Epithelial cell of esophagus (primary cell): ENCODE measurements at regions not wholly inside any gene's neighbourhood (a gene's known extent, or its start where the extent isn't known, plus 50 kb on each side); places are given as distances from the start of the nearest gene placed in this dataset.

Experiments used
- DNase-seq: peaks from one replicate; pipeline ENCODE4 v3.0.0; 2010; ENCODE audit warnings: low read depth
- H3K4me3 ChIP-seq: 2 replicates; pipeline ENCODE4 v1.5.1; 2011; ENCODE audit warnings: mild to moderate bottlenecking, low read length, control low read depth
- CTCF ChIP-seq: IDR thresholded peaks from 2 replicates; pipeline ENCODE4 v1.5.1; 2011; ENCODE audit warnings: low read depth, mild to moderate bottlenecking, low read length, control low read depth, inconsistent platforms; ENCODE audit not compliant: insufficient read depth; ENCODE audit errors: missing control alignments

- H3K4me3 ChIP-seq, result no peak overlapping the region
- DNase-seq, result no peak
- no peak for TF ChIP-seq CTCF
Measured at GRCh38 chr20:19027971-19028370, 184.5 kb upstream of the SLC24A3 start.

- no peak overlapping the region for H3K4me3 ChIP-seq
- DNase-seq, result no peak
- TF ChIP-seq CTCF, result no peak
Measured at GRCh38 chr20:19041787-19042186, 170.7 kb upstream of the SLC24A3 start.

GRCh38 chr20:19045371-19045770 is 167.1 kb upstream of the SLC24A3 start:
- DNase-seq, result peak; percentile 6
- H3K4me3 ChIP-seq, result no peak overlapping the region
- TF ChIP-seq CTCF, result no peak

- peak; percentile 91 for DNase-seq
- H3K4me3 ChIP-seq, result peak overlapping the region; percentile 7
- peak; percentile 8 for TF ChIP-seq CTCF
Measured at GRCh38 chr20:19047040-19047950, 165.1 kb upstream of the SLC24A3 start.

GRCh38 chr20:19047951-19048296 is 164.5 kb upstream of the SLC24A3 start:
- no peak for TF ChIP-seq CTCF
- DNase-seq, result no peak
- H3K4me3 ChIP-seq, result no peak overlapping the region

- no peak overlapping the region for H3K4me3 ChIP-seq
- no peak for TF ChIP-seq CTCF
- DNase-seq, result no peak
Measured at GRCh38 chr20:19048995-19049501, 163.4 kb upstream of the SLC24A3 start.
